Gastroesophageal sphincter (tissue), 3 donors: ENCODE measurements at regions not wholly inside any gene's neighbourhood (a gene's known extent, or its start where the extent isn't known, plus 50 kb on each side); places are given as distances from the start of the nearest gene placed in this dataset.

ENCODE experiments used
- CTCF ChIP-seq, 4 experiments: fragments of 200-600 bp in 2 of 4; fragments of 450-650 bp in 2 of 4; sonication (generic) in 1 of 4; IDR thresholded peaks; one replicate each; pipeline ENCODE4 v1.5.1; 2017 to 2019; ENCODE audit warnings: antibody characterized with exemption in 4 of 4, mild to moderate bottlenecking in 2 of 4, moderate library complexity in 2 of 4
- EP300 ChIP-seq: sonication (generic); formaldehyde crosslinking; IDR thresholded peaks from one replicate; pipeline ENCODE4 v1.6.1; 2017; ENCODE audit warnings: antibody characterized with exemption, mild to moderate bottlenecking
- POLR2AphosphoS5 ChIP-seq: sonication (generic); formaldehyde crosslinking; IDR thresholded peaks from one replicate; pipeline ENCODE4 v1.6.1; 2017; ENCODE audit warnings: antibody characterized with exemption

- TF ChIP-seq CTCF (IDR thresholded peaks at IDR 0.05) = no peak
- TF ChIP-seq POLR2AphosphoS5 = no peak
- no peak for TF ChIP-seq EP300
Measured at GRCh38 chr3:103660810-103661209, 1226.0 kb downstream of the ZPLD1 start.
